Fibroblast of skin of right quadriceps (primary cell): ENCODE measurements at regions not wholly inside any gene's neighbourhood (a gene's known extent, or its start where the extent isn't known, plus 50 kb on each side); places are given as distances from the start of the nearest gene placed in this dataset.
"Not testable (repeated sequence)": the region's sequence is repeated elsewhere in the genome, so short reads cannot be mapped to it uniquely, and the experiment has no call there.

ENCODE experiments used
- DNase-seq: peaks from one replicate; pipeline ENCODE4 v3.0.0-alpha.2; 2013

- no peak for DNase-seq
Observed at GRCh38 chr1:168490306-168490705, 53.5 kb downstream of the XCL2 start.

GRCh38 chr1:168488138-168488537 is 55.7 kb downstream of the XCL2 start:
- peak; percentile 59 for DNase-seq

GRCh38 chr1:168486820-168487219 is 57.0 kb downstream of the XCL2 start:
- not testable (repeated sequence) for DNase-seq

- DNase-seq: no peak
Observed at GRCh38 chr1:168485048-168485447, 58.7 kb downstream of the XCL2 start.

GRCh38 chr1:168484083-168484482 is 59.7 kb downstream of the XCL2 start:
- DNase-seq: no peak

- peak; percentile 93 for DNase-seq
Observed at GRCh38 chr1:168483539-168483938, 60.3 kb downstream of the XCL2 start.

GRCh38 chr1:168482106-168482505 is 61.7 kb downstream of the XCL2 start:
- DNase-seq: no peak

GRCh38 chr1:168481586-168481985 is 62.2 kb downstream of the XCL2 start:
- DNase-seq: no peak

GRCh38 chr1:168480997-168481396 is 62.8 kb downstream of the XCL2 start:
- no peak for DNase-seq

- DNase-seq: no peak
Observed at GRCh38 chr1:168477792-168478191, 66.0 kb downstream of the XCL2 start.

GRCh38 chr1:168476588-168477385 is 67.0 kb downstream of the XCL2 start:
- DNase-seq: no peak

- DNase-seq: no peak
Observed at GRCh38 chr1:168474322-168474721, 69.5 kb downstream of the XCL2 start.

GRCh38 chr1:168473126-168473525 is 70.7 kb downstream of the XCL2 start:
- DNase-seq: no peak

- DNase-seq: no peak
Observed at GRCh38 chr1:168472223-168472622, 71.6 kb downstream of the XCL2 start.

- peak; percentile 93 for DNase-seq
Observed at GRCh38 chr1:168470901-168471431, 72.8 kb downstream of the XCL2 start.

- peak; percentile 88 for DNase-seq
Observed at GRCh38 chr1:168469690-168470089, 74.1 kb downstream of the XCL2 start.

GRCh38 chr1:168468822-168469221 is 75.0 kb downstream of the XCL2 start:
- DNase-seq: no peak

- DNase-seq: peak; percentile 70
Observed at GRCh38 chr1:168468042-168468809, 75.6 kb downstream of the XCL2 start.

- DNase-seq: no peak
Observed at GRCh38 chr1:168467452-168467851, 76.3 kb downstream of the XCL2 start.

- no peak for DNase-seq
Observed at GRCh38 chr1:168466714-168467131, 77.1 kb downstream of the XCL2 start.

GRCh38 chr1:168466092-168466713 is 77.6 kb downstream of the XCL2 start:
- peak; percentile 46 for DNase-seq

- not testable (repeated sequence) for DNase-seq
Observed at GRCh38 chr1:168461108-168461507, 82.7 kb downstream of the XCL2 start.

- peak; percentile 26 for DNase-seq
Observed at GRCh38 chr1:168457296-168457695, 86.5 kb downstream of the XCL2 start.
